Neural progenitor cell (in vitro differentiated cells): ENCODE measurements at regions not wholly inside any gene's neighbourhood (a gene's known extent, or its start where the extent isn't known, plus 50 kb on each side); places are given as distances from the start of the nearest gene placed in this dataset.

Source experiments
- CTCF ChIP-seq: fragments of 200-600 bp; sonication (generic); IDR thresholded peaks from 2 replicates; pipeline ENCODE4 v1.5.1; 2017; ENCODE audit warnings: antibody characterized with exemption, mild to moderate bottlenecking
- EZH2 ChIP-seq: fragments of 200-600 bp; sonication (generic); IDR thresholded peaks from 2 replicates; pipeline ENCODE4 v1.6.1; 2017; ENCODE audit warnings: antibody characterized with exemption, mild to moderate bottlenecking, moderate library complexity

DNA sequence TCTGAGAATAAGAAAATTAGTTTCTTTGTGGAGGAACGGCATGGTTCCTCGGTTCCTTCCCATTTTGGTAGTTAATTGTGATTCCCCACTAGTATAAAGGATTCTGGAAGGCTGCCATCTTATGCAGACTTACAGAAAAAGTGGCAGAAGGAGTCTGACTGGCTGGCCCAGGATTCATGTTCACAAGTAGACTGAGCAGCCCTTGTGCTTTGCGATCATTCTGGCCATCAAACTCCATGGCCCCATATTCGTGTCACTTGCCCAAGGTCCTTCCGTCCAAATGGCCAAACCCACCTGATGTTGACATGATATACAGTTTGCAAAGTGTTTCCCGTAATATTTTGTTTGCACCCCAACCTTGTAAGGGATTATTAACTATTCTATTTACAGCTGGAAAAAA is 297.2 kb upstream of the AMIGO2 start:
- no peak for TF ChIP-seq EZH2
- no peak for TF ChIP-seq CTCF
